ENCODE measurements at regions not wholly inside any gene's neighbourhood (a gene's known extent, or its start where the extent isn't known, plus 50 kb on each side); places are given as distances from the start of the nearest gene placed in this dataset.

- no peak overlapping the region for H3K4me3 ChIP-seq (ENCODE audit: control insufficient read depth in 2 of 3, extremely low read depth in 1 of 3, insufficient read depth in 2 of 3, low read depth in 1 of 3, low read length in 3 of 3)
- dilution Hi-C loops (cut with MboI; ENCODE audit: extremely low pct_ligation_motif_present, low sequenced_read_pairs) = no loop called here
- no peak overlapping the region for H3K27ac ChIP-seq (ENCODE audit: control insufficient read depth, insufficient read depth, low read length)
Observed at GRCh38 chr6:108780784-108781183, 67.4 kb upstream of the ARMC2 start.

DNA sequence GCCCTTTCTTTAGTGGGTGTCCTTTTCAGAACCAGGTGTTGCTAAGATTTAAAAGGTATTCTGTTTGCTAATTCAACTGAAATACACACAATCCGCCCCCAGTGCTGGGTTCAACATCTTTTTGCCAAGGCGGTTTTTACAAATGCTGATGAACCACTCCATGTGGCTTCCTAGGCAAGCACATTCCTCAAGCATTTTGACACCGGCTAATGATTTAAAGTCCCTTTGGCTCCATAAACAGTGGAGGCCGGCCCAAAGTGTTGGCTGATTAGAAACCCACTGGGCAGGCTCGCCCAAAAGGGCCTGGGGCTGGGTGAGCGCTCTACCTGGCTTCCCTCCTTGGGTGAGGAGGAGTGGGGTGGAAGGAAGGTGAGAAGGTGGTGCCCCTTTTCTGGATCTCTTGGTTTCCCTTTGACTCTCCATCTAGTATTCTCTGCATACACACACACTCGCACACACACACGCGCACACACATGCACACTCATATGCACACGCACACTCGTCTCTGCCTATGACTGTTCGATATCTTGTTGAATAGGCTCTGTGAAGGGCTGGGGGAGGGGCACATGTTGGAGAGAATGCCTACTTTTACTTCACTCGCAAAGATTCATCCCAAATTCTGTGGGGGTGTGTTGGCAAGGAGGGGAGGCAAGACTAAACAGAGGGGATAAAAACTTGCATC, 66.7 kb upstream of the ARMC2 start:
- Histone ChIP-seq H3K9ac (ENCODE audit: control insufficient read depth, extremely low read depth, insufficient read depth, low read length) (peak overlapping the region; percentile 72), H3K9me1 (ENCODE audit: control insufficient read depth, extremely low read depth, insufficient read depth, low read length) (no peaks in the 10 kb centered on the region), H3K27me3 (ENCODE audit: control insufficient read depth, extremely low read depth, insufficient read depth, low read length) (no peaks in the 10 kb centered on the region), H3K36me3 (ENCODE audit: control insufficient read depth in 2 of 2, extremely low read depth in 1 of 2, insufficient read depth in 2 of 2, low read length in 2 of 2) (no peaks in the 10 kb centered on the region), H3K4me1 (ENCODE audit: control insufficient read depth, extremely low read depth, insufficient read depth, low read length) (peaks cover 21% of the 10 kb centered on the region), H3K4me2 (ENCODE audit: control insufficient read depth, extremely low read depth, insufficient read depth, low read depth, low read length) (peak overlapping the region; percentile 95), H3K9me3 (ENCODE audit: control insufficient read depth, low read depth, low read length) (no peaks in the 10 kb centered on the region), H3K27ac (ENCODE audit: control insufficient read depth, insufficient read depth, low read length) (peak overlapping the region; percentile 49), H4K20me1 (ENCODE audit: control insufficient read depth, extremely low read depth, insufficient read depth, low read length) (no peaks in the 10 kb centered on the region), H3K79me2 (ENCODE audit: control insufficient read depth, insufficient read depth, low read length) (no peaks in the 10 kb centered on the region), H3K4me3 (ENCODE audit: control insufficient read depth in 2 of 3, extremely low read depth in 1 of 3, insufficient read depth in 2 of 3, low read depth in 1 of 3, low read length in 3 of 3) (peak overlapping the region in 2 of 3 experiments; percentile 72 to 85), H2AFZ (ENCODE audit: control insufficient read depth, low read length) (peak overlapping the region; percentile 12)
- TF ChIP-seq, protein P1, sequence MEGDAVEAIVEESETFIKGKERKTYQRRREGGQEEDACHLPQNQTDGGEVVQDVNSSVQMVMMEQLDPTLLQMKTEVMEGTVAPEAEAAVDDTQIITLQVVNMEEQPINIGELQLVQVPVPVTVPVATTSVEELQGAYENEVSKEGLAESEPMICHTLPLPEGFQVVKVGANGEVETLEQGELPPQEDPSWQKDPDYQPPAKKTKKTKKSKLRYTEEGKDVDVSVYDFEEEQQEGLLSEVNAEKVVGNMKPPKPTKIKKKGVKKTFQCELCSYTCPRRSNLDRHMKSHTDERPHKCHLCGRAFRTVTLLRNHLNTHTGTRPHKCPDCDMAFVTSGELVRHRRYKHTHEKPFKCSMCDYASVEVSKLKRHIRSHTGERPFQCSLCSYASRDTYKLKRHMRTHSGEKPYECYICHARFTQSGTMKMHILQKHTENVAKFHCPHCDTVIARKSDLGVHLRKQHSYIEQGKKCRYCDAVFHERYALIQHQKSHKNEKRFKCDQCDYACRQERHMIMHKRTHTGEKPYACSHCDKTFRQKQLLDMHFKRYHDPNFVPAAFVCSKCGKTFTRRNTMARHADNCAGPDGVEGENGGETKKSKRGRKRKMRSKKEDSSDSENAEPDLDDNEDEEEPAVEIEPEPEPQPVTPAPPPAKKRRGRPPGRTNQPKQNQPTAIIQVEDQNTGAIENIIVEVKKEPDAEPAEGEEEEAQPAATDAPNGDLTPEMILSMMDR (optimal IDR thresholded peaks at IDR 0.05 in 1 of 3, IDR thresholded peaks at IDR 0.05 in 1 of 3, conservative IDR thresholded peaks at IDR 0.05 in 1 of 3; ENCODE audit: extremely low read depth in 1 of 3, insufficient read depth in 2 of 3, low read length in 3 of 3) = no peak
- TF ChIP-seq EZH2 (IDR thresholded peaks at IDR 0.05; ENCODE audit: low read length) = no peak
- DNase-seq (ENCODE audit: low read depth, low spot score) = no peak
- dilution Hi-C loops (cut with MboI; ENCODE audit: extremely low pct_ligation_motif_present, low sequenced_read_pairs) = no loop called here
- no peak for FAIRE-seq

More at GRCh38 chr6:108780784-108781183, 67.4 kb upstream of the ARMC2 start:
- peaks cover 21% of the 10 kb centered on the region for H3K4me1 ChIP-seq (ENCODE audit: control insufficient read depth, extremely low read depth, insufficient read depth, low read length)
- no peaks in the 10 kb centered on the region for H3K36me3 ChIP-seq (ENCODE audit: control insufficient read depth in 2 of 2, extremely low read depth in 1 of 2, insufficient read depth in 2 of 2, low read length in 2 of 2)
- no peak for DNase-seq (ENCODE audit: low read depth, low spot score)
- no peak overlapping the region for H3K4me2 ChIP-seq (ENCODE audit: control insufficient read depth, extremely low read depth, insufficient read depth, low read depth, low read length)
- no peaks in the 10 kb centered on the region for H3K79me2 ChIP-seq (ENCODE audit: control insufficient read depth, insufficient read depth, low read length)
- H3K27me3 ChIP-seq (ENCODE audit: control insufficient read depth, extremely low read depth, insufficient read depth, low read length) = no peaks in the 10 kb centered on the region
- no peak for FAIRE-seq
- no peak overlapping the region for H2AFZ ChIP-seq (ENCODE audit: control insufficient read depth, low read length)
- no peaks in the 10 kb centered on the region for H3K9me3 ChIP-seq (ENCODE audit: control insufficient read depth, low read depth, low read length)
- no peak for TF ChIP-seq EZH2 (IDR thresholded peaks at IDR 0.05; ENCODE audit: low read length)
- TF ChIP-seq, protein P1 (optimal IDR thresholded peaks at IDR 0.05 in 1 of 3, IDR thresholded peaks at IDR 0.05 in 1 of 3, conservative IDR thresholded peaks at IDR 0.05 in 1 of 3; ENCODE audit: extremely low read depth in 1 of 3, insufficient read depth in 2 of 3, low read length in 3 of 3) = no peak
- H4K20me1 ChIP-seq (ENCODE audit: control insufficient read depth, extremely low read depth, insufficient read depth, low read length) = no peaks in the 10 kb centered on the region
- H3K9me1 ChIP-seq (ENCODE audit: control insufficient read depth, extremely low read depth, insufficient read depth, low read length) = no peaks in the 10 kb centered on the region
- no peak overlapping the region for H3K9ac ChIP-seq (ENCODE audit: control insufficient read depth, extremely low read depth, insufficient read depth, low read length)

Measured in keratinocyte (primary cell).